SK-N-SH treated with all-trans-retinoic acid at 6 μM for 48 hours (cell line): ENCODE measurements at regions not wholly inside any gene's neighbourhood (a gene's known extent, or its start where the extent isn't known, plus 50 kb on each side); places are given as distances from the start of the nearest gene placed in this dataset.

Experiments
- ARNTL ChIP-seq: fragments of 450-650 bp; formaldehyde crosslinking; IDR thresholded peaks from 2 replicates; pipeline ENCODE4 v1.5.0; 2020; ENCODE audit warnings: low read depth, mild to moderate bottlenecking, moderate library complexity, borderline replicate concordance
- ESRRG ChIP-seq: fragments of 250-450 bp; sonication (Bioruptor Pico); IDR thresholded peaks from 2 replicates; pipeline ENCODE4 v1.6.1; 2021; ENCODE audit warnings: mild to moderate bottlenecking
- RARB ChIP-seq: fragments of 250-450 bp; sonication (Bioruptor Pico); IDR thresholded peaks from 2 replicates; pipeline ENCODE4 v1.8.0; 2021; ENCODE audit warnings: mild to moderate bottlenecking, moderate library complexity
- TCF4 ChIP-seq: fragments of 250-450 bp; sonication (Bioruptor Pico); IDR thresholded peaks from 2 replicates; pipeline ENCODE4 v1.8.0; 2021; ENCODE audit warnings: mild to moderate bottlenecking, moderate library complexity, borderline replicate concordance
- ZC3H10 ChIP-seq: fragments of 250-450 bp; sonication (Bioruptor Pico); IDR thresholded peaks from 2 replicates; pipeline ENCODE4 v1.5.1; 2021; ENCODE audit warnings: mild to moderate bottlenecking, moderate library complexity
- TF ChIP-seq, protein P1 (sequence below): fragments of 250-450 bp; sonication (Bioruptor Pico); IDR thresholded peaks from 2 replicates; pipeline ENCODE4 v1.5.1; 2020; ENCODE audit warnings: low read depth, mild to moderate bottlenecking, moderate library complexity
- TF ChIP-seq, protein P2 (sequence below): fragments of 250-450 bp; sonication (Bioruptor Pico); IDR thresholded peaks from 2 replicates; pipeline ENCODE4 v1.8.0; 2020; ENCODE audit warnings: mild to moderate bottlenecking, moderate library complexity, borderline replicate concordance
- TF ChIP-seq, protein P3 (sequence below): fragments of 250-450 bp; sonication (Bioruptor Pico); IDR thresholded peaks from 2 replicates; pipeline ENCODE4 v1.8.0; 2021; ENCODE audit warnings: low read depth, mild to moderate bottlenecking, moderate library complexity, borderline replicate concordance

DNA sequence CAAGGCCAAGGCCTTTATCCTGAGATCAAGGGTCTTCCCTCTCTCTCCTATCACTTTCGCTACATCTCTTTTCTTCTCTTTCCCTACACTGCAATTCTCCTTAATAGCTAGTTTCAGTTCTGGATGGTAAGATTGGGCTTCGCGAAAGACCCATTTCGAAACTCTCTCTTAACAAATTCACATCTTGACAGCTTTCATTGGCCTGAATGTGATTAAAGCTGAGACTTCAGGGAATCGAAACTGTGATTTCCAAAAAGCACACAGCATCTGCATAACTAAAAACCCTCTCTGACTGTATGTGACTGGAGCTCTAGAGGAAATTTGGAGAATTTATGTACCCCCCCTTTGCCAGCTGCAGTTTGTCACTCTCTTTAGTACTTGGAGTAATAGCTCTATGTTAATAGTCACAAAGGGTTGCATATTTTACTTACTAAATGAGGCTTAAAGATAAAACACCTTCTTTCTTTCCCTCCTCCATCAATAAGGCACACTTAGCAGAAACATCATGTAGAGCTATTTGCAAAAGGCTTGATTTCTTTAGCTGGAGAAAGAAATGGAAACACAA, 105.3 kb upstream of the FAM20A start:
- TF ChIP-seq, protein P1, sequence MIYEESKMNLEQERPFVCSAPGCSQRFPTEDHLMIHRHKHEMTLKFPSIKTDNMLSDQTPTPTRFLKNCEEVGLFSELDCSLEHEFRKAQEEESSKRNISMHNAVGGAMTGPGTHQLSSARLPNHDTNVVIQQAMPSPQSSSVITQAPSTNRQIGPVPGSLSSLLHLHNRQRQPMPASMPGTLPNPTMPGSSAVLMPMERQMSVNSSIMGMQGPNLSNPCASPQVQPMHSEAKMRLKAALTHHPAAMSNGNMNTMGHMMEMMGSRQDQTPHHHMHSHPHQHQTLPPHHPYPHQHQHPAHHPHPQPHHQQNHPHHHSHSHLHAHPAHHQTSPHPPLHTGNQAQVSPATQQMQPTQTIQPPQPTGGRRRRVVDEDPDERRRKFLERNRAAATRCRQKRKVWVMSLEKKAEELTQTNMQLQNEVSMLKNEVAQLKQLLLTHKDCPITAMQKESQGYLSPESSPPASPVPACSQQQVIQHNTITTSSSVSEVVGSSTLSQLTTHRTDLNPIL (CRISPR knock-in tag) = no peak
- TF ChIP-seq ARNTL (CRISPR knock-in tag) = no peak
- TF ChIP-seq, protein P2, sequence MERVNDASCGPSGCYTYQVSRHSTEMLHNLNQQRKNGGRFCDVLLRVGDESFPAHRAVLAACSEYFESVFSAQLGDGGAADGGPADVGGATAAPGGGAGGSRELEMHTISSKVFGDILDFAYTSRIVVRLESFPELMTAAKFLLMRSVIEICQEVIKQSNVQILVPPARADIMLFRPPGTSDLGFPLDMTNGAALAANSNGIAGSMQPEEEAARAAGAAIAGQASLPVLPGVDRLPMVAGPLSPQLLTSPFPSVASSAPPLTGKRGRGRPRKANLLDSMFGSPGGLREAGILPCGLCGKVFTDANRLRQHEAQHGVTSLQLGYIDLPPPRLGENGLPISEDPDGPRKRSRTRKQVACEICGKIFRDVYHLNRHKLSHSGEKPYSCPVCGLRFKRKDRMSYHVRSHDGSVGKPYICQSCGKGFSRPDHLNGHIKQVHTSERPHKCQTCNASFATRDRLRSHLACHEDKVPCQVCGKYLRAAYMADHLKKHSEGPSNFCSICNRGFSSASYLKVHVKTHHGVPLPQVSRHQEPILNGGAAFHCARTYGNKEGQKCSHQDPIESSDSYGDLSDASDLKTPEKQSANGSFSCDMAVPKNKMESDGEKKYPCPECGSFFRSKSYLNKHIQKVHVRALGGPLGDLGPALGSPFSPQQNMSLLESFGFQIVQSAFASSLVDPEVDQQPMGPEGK = no peak
- no peak for TF ChIP-seq ZC3H10 (CRISPR knock-in tag)
- TF ChIP-seq ESRRG = no peak
- TF ChIP-seq TCF4 (CRISPR knock-in tag) = no peak
- TF ChIP-seq, protein P3, sequence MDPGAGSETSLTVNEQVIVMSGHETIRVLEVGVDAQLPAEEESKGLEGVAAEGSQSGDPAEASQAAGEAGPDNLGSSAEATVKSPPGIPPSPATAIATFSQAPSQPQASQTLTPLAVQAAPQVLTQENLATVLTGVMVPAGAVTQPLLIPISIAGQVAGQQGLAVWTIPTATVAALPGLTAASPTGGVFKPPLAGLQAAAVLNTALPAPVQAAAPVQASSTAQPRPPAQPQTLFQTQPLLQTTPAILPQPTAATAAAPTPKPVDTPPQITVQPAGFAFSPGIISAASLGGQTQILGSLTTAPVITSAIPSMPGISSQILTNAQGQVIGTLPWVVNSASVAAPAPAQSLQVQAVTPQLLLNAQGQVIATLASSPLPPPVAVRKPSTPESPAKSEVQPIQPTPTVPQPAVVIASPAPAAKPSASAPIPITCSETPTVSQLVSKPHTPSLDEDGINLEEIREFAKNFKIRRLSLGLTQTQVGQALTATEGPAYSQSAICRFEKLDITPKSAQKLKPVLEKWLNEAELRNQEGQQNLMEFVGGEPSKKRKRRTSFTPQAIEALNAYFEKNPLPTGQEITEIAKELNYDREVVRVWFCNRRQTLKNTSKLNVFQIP (CRISPR knock-in tag) = no peak
- no peak for TF ChIP-seq RARB (CRISPR knock-in tag)
